ENCODE measurements at regions not wholly inside any gene's neighbourhood (a gene's known extent, or its start where the extent isn't known, plus 50 kb on each side); places are given as distances from the start of the nearest gene placed in this dataset.

DNA sequence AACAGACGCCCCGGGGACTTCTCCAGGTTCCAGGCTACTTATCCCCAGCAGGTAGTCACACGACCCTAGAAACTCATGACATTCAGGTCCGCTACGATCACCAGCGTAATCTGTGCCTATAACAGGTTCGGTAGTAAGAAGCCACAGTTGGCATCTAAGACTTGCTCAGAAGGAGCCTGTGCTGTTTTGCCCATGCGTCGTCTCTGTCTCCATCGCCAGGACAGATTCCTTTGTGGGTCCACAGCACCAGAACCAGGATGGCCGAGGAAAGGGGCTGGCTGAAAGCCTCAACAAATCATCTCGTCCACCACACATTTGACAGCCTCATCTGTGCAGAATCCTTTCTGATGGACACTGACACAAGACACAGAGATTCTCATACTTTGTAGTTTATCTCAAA is 319.5 kb upstream of the AGA start:
- TF ChIP-seq, protein P1, sequence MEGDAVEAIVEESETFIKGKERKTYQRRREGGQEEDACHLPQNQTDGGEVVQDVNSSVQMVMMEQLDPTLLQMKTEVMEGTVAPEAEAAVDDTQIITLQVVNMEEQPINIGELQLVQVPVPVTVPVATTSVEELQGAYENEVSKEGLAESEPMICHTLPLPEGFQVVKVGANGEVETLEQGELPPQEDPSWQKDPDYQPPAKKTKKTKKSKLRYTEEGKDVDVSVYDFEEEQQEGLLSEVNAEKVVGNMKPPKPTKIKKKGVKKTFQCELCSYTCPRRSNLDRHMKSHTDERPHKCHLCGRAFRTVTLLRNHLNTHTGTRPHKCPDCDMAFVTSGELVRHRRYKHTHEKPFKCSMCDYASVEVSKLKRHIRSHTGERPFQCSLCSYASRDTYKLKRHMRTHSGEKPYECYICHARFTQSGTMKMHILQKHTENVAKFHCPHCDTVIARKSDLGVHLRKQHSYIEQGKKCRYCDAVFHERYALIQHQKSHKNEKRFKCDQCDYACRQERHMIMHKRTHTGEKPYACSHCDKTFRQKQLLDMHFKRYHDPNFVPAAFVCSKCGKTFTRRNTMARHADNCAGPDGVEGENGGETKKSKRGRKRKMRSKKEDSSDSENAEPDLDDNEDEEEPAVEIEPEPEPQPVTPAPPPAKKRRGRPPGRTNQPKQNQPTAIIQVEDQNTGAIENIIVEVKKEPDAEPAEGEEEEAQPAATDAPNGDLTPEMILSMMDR (IDR thresholded peaks at IDR 0.05; ENCODE audit: insufficient read depth, low read depth, low read length), result no peak
- no peak overlapping the region for H3K4me3 ChIP-seq (ENCODE audit: low read depth, low read length)

DNA sequence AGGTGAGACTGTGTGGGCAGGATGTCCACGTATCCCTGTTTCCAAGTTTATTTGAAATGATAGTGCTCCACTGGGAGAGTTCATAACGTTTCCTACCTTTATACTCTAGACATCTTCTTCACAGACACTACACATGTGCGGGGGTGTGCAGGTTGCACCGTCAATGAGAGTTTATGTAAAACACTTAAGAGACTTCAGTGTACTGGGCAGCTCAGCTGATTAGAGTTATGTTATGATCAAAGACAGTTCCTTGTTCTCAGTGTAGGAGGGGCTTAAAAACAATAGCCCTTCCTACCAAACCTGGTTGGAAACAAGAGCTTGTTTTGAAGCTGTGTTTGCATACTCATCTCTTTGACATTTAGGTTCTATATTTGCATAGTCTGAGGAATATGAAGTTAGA is 326.9 kb upstream of the AGA start:
- H3K4me3 ChIP-seq (ENCODE audit: low read depth, low read length), result no peak overlapping the region
- DNase-seq (ENCODE audit: low read depth), result no peak
- TF ChIP-seq, protein P1 (IDR thresholded peaks at IDR 0.05; ENCODE audit: insufficient read depth, low read depth, low read length), result no peak

More for the DNA sequence above, 319.5 kb upstream of the AGA start:
- DNase-seq (ENCODE audit: low read depth), result no peak

DNA sequence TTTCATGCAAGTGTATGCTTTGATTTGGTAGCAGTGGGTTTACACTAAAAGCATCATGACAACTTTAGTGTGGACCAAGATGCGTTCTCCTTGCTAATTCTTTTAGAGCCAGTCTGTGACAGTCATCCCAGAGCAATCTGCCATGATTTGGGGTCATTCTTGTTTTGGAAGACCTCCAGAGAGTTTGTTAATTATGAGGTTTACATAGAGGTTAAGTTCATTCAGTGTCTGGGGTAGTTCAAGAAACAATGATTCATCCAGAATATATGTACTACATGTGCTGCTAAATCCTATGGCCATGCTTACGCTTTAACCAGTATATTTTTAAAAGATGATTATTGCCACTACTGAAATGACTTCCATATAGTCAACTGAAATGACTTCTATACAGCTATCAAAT is 328.5 kb upstream of the AGA start:
- no peak for DNase-seq (ENCODE audit: low read depth)
- TF ChIP-seq, protein P1 (IDR thresholded peaks at IDR 0.05; ENCODE audit: insufficient read depth, low read depth, low read length), result no peak
- H3K4me3 ChIP-seq (ENCODE audit: low read depth, low read length), result no peak overlapping the region

DNA sequence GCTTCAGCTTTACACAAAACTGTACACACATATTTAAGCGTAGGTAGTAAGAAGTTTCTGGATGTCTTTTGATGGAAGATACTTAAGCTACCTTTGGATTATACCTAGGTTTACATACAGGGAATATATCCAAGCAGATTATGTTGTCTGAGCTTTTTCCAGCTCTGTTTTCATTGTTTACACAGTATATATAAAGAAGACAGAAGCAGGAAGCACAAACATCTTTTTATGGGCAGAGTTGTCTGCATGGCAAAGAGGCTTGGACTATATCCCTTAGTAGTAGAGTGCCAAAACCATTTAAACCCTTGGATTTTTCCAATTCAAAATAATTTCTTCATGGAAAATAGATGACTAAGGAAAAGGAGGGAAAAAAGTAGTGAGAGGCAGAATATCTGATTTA is 329.4 kb upstream of the AGA start:
- TF ChIP-seq, protein P1 (IDR thresholded peaks at IDR 0.05; ENCODE audit: insufficient read depth, low read depth, low read length), result no peak
- no peak for DNase-seq (ENCODE audit: low read depth)

DNA sequence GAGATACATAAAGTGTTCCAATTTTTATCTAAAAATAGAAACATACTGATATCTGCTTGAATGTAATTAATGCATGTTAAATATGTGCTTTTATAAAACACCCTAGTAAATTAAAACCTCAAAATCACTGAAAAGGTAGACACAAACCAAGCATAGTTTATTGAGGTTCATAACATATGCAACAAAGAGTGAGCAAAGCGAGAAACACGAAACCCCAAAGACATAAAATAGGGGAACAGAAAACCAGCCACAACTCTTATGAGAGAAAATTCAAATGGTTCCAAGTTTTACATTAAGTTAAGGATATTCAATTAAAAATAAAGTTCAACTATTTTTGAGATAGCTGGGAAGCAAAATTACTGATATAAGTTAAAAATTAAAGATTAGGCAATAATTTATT is 336.4 kb upstream of the AGA start:
- no peak for DNase-seq (ENCODE audit: low read depth)
- TF ChIP-seq, protein P1 (IDR thresholded peaks at IDR 0.05; ENCODE audit: insufficient read depth, low read depth, low read length), result no peak
- no peak overlapping the region for H3K4me3 ChIP-seq (ENCODE audit: low read depth, low read length)

More for the DNA sequence above, 329.4 kb upstream of the AGA start:
- no peak overlapping the region for H3K4me3 ChIP-seq (ENCODE audit: low read depth, low read length)

DNA sequence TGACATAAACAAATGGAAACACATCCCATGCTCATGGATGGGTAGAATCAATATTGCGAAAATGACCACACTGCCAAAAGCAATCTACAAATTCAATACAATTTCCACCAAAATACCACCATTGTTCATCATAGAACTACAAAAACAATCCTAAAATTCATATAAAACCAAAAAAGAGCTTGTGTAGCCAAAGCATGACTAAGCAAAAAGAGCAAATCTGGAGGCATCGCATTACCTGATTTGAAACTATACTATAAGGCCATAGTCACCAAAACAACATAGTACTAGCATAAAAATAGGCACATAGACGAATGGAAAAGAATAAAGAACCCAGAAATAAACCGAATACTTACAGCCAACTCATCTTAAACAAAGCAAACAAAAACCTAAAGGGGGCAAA is 342.8 kb upstream of the AGA start:
- TF ChIP-seq, protein P1 (IDR thresholded peaks at IDR 0.05; ENCODE audit: insufficient read depth, low read depth, low read length), result no peak
- no peak for DNase-seq (ENCODE audit: low read depth)

DNA sequence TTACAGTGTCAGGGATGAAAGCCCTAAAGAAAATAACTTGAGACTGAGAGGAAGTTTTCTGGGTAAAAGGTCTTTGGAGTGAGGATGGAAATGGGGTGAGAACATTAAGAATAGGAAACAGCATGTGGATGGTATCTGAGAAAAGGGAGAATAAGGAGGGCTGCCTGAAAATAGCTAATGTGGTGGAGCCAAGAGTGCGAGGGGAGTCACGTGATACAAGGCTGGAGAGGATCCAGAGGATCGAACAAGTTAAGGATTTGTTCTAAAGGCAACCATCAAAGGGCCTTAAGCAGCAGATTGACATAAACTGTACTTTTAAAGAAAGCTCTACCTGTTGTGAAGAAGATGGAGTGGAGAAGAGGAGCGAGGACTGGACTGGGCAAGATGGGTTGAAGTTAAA is 347.4 kb upstream of the AGA start:
- DNase-seq (ENCODE audit: low read depth), result no peak
- H3K4me3 ChIP-seq (ENCODE audit: low read depth, low read length), result no peak overlapping the region
- TF ChIP-seq, protein P1 (IDR thresholded peaks at IDR 0.05; ENCODE audit: insufficient read depth, low read depth, low read length), result no peak

More for the DNA sequence above, 342.8 kb upstream of the AGA start:
- H3K4me3 ChIP-seq (ENCODE audit: low read depth, low read length), result no peak overlapping the region
